ENCODE measurements at regions not wholly inside any gene's neighbourhood (a gene's known extent, or its start where the extent isn't known, plus 50 kb on each side); places are given as distances from the start of the nearest gene placed in this dataset.

DNA sequence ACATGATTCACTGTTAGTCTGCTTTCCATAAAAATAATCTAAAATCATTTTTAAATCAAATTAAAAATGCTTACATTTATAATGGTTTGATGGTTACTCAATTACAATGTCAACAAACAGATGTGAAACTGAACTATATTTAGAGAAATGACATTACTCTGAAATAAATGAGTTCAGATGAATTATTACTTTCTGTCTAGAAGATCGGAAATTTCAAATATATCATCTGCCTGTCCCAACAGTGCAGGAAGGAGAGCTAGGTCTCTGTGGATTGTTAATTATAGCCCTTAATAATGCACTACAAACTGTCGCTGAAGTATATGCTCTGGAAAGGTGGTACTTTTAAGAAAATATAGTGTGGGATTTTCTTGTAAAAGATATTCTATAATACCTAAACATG, 109.8 kb downstream of the DSEL start:
- TF ChIP-seq CEBPB (IDR thresholded peaks at IDR 0.05) (no peak), TCF12 (IDR thresholded peaks at IDR 0.05; ENCODE audit: low read depth) (no peak), CREB1 (IDR thresholded peaks at IDR 0.05; ENCODE audit: low read depth) (no peak), ZBTB7A (IDR thresholded peaks at IDR 0.05; ENCODE audit: low read depth) (no peak)
